ENCODE measurements at regions not wholly inside any gene's neighbourhood (a gene's known extent, or its start where the extent isn't known, plus 50 kb on each side); places are given as distances from the start of the nearest gene placed in this dataset.

DNA sequence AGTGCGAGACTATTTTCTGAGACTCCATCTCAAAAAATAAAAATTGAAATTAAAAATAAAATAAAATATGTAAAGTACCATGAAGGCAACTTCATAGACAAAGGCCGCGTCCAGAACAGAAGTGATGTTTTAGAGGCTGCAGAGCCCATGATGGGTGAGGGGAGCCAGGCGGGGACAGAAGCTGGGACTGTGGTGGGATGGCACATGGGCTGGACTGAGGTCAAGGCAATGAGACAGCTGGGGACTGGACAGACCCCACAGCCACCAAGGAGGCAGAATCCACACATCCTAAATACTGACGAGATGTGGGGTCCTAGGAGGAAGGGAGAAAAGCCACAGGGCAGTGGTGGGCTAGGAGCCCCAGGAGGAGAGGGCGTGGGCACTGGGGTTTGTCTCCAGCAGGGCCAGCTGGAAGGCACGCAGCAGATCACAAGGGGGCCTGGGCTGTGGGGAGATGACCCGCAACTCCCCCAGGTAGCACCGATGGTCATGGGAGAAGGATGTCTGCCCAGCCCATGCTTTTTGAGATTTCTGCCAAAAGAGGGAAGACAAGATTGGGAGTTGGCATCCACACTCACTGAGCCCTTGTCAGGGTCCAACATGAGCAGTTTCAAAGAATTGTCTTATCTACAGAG is 74.3 kb downstream of the KCNF1 start:
- no peak for DNase-seq (ENCODE audit: low spot score)

DNA sequence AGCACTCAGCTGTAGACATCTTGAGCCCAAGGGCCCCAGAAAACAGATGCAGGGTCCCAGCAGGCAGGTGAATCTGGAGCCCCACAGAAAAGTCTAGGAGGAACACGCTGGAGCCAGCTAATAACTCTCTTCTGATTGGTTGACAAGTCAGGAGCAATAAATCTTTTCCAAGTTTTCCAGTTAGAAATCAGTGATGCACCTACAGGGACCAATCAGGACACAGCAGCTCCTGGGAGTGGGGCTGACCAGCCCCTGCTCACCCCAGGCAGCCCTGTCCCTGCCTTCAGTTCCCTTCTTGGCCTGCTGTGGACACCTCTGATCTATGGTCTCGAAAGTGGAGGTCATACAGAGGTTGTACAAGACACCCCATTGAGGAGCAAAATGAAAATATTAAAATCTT is 75.7 kb downstream of the KCNF1 start:
- no peak for DNase-seq (ENCODE audit: low spot score)

DNA sequence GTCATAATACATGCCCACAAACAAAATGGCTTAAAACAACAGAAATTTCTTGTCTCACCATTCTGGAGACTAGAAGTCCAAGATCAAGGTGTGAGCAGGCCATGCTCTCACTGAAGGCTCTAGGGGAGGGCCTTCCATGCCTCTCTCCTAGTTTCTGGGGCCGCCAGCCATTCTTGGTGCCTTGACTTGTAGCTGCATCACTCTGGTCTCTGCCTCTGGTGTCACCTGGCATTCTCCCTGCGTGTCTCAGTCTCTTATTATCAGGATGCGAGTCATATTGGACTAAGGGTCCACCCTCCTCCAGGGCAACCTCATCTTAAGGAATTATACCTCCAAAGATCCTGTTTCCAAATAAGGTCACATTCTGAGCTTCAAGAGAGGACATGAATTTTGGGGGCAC is 76.1 kb downstream of the KCNF1 start:
- peak; percentile 56 for DNase-seq (ENCODE audit: low spot score)

DNA sequence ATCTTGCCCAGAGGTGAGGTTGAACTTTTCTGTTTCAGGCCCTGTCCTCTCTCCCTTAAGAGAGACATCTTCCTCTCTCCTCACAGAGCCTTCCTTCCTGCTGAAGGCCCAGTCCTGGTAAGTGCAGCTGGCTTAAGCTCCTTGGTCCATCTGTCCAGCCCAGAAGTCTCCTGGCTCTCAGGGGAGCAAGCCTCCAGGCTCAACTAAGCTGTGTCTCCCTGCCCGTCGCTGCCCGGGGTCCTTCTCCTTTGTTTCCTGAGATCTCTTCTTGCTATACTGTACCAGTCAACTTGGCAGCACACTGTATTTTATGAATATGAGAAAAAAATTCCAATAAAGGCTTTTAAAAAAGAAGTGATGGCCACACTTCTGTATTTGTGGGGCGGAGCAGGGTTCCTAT is 77.4 kb downstream of the KCNF1 start:
- no peak for DNase-seq (ENCODE audit: low spot score)

DNA sequence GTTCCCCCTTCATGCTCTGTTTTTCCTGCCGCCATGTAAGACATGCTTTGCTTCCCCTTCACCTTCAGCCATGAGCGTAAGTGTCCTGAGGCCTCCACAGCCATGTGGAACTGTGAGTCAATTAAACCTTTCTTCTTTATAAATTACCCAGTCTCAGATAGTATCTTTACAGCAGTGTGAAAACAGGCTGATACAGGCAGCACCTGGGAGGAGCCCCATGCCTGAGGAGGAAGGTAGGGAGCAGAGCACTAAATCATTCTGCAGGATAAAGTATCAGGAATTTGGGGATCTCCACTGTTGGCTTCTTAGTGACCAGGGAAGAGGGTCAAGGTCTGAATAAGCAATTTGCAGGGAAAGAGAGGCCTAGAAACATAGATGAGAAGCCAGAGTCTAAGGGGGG is 78.0 kb downstream of the KCNF1 start:
- no peak for DNase-seq (ENCODE audit: low spot score)

DNA sequence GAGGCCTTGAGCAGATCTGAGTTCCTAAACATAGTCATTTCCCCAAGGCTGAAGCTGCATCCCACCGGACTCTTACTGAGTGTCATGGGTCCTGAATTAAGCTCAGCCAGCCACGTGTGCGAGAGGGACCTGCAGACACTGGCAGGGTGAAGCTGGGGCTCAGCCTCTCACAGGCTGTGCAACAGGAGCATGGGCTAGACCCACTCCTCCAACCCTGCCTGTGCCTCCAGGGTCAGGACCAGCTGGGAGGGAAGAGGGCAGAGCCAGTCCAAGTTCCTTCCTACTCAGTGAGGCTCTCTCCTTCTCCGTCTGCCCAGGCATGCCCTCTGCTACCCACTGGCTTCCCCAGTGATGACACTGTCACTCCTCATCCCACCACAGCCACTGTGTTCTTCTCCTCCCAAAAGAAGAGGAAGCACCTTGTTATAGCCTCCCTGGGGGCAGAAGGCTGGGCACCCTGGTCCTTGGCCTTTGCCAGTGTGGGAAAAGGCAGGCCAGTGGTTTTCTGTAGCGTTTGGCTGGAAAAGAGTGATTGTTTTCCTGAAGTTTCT is 78.9 kb downstream of the KCNF1 start:
- DNase-seq (ENCODE audit: low spot score), result no peak

DNA sequence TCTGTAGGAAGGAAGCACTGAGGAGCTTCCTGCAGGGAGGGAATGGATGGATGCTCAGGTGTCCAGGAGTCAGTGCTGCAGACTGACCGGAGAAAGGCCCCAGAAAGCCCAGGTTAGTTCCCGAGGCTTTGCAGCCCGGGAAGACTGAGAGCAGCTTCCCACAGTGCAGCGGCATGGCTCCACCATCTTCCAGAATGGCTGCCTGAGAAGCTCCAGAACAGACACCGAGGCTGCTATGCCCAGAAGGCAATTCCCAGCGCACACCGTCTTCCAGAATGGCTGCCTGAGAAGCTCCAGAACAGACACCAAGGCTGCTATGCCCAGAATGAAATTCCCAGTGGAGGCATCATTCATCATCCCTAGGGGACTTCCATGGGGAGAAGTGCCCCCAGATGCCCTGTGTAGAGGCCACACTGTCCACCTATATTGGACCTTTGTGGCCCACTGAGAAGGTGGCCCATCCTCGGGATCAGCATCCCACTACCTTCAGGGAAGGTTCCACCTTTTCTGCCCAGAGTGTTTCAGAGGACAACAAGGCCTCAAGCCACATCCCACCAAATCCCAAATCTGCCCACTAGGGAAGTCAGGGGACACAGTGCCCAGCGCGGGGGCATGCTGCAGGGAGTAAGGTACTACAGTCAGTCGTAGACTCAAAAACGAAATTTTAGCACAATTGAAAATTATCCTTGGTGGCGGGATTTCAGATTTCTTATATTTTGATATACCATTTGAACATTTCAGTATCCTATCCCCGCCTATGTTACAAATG is 80.5 kb downstream of the KCNF1 start:
- no peak for DNase-seq (ENCODE audit: low spot score)

DNA sequence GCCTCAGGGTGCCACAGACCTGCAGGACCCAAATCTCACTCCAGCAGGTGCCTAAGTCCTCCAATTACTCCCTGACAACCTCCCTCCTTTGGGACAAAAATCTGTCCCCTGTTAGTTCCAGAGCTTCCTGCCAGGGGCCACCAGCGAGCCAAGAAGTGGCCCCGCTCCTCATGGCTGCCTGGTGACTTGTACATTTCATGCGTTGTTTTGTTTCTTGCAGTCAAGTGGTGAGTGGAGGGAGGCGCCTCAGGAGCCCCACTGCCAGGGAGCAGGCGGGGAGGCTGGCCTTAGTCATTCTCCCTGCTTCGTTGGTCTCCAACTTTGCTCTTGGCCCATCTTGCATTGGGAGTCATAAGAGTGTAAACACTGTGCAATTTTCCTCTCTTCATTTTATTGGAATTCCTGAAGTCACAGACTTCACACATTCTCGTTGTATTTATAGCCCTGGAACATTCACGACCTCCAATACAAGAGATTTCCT is 81.3 kb downstream of the KCNF1 start:
- DNase-seq (ENCODE audit: low spot score), result no peak

DNA sequence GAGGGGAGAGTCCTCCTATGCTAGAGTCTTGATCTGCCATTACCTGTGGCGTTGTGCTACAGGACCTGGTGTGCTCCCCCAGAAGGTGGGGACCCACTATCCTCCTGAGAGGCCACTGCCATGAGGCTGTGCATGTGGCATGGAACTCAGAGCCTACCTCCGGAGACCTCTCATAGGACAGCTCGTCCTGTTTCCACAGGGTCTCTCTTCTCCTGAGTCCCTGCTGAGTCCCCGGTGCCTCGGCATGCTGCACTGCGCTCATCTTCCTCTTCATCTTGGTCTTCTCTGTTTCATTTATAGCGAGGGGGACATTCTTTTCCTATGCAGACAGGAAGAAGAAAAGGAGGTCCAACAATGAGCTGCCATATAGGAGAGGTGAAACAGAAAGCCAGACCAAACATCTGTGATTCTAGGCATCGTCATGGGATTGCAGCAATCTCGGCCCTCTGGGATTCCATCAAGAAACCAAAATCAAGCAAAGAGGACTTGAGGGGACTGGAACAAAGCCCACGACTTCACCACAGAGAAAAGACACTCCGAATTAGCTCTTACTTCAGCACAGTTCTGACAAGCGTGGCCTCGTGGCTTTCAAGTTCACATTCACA is 83.7 kb downstream of the KCNF1 start:
- no peak for DNase-seq (ENCODE audit: low spot score)

DNA sequence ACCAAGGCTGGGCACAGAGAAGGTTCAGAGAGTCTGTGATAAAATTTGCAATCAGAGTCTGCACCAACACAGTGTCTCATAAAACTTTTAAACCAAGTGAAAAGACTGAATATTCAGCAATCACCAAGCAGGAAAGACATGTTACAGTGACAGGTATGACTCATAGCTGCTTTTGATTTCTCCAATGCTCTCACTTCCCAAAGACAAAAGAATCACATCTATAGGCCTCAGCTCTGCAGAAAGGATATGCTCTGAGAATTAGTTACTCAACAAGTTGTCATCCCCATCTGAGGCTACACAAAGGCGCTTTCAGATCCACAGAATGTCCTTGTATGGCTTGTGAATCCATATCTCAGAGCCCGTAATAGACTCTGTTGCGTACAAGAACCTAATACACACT is 92.5 kb downstream of the KCNF1 start:
- DNase-seq (ENCODE audit: low spot score), result peak; percentile 97

DNA sequence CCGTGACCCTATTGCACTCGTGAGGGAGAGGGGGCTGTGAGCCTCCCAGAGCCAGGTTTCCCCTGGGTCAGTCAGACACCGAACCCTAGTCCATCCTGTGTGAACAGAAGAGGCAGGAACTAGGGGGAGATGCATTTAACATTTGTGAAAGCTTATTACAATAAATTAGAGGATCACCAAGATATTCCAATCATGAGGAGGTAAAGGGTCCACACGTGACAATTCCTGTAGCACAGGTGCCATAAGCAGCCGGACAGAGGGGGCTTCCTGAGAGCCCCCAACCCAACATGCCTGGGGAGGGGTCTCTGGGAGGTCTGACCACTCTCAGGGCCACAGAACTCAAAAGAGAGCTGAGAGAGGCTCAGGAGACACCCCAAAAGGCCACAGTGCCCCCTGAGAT is 93.3 kb downstream of the KCNF1 start:
- no peak for DNase-seq (ENCODE audit: low spot score)

DNA sequence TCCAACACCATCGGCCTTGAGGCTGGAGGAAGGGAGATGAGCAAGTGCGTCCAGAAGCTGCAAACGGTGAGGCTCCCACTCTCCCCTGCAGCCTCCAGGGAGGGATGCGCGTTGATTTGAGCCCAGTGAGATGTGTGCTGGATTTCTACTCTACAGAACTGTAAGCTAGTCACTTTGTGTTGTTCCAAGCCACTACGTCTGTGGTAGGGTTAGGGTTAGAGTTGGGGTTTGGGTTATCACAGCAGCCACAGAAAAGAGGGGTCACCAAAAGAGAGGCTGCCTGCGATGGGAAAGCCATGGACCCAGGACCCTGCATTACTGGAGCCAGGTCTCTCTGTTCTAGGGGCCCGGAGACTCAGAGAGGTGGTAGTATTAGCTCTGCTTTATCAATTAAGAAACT is 94.5 kb downstream of the KCNF1 start:
- no peak for DNase-seq (ENCODE audit: low spot score)

DNA sequence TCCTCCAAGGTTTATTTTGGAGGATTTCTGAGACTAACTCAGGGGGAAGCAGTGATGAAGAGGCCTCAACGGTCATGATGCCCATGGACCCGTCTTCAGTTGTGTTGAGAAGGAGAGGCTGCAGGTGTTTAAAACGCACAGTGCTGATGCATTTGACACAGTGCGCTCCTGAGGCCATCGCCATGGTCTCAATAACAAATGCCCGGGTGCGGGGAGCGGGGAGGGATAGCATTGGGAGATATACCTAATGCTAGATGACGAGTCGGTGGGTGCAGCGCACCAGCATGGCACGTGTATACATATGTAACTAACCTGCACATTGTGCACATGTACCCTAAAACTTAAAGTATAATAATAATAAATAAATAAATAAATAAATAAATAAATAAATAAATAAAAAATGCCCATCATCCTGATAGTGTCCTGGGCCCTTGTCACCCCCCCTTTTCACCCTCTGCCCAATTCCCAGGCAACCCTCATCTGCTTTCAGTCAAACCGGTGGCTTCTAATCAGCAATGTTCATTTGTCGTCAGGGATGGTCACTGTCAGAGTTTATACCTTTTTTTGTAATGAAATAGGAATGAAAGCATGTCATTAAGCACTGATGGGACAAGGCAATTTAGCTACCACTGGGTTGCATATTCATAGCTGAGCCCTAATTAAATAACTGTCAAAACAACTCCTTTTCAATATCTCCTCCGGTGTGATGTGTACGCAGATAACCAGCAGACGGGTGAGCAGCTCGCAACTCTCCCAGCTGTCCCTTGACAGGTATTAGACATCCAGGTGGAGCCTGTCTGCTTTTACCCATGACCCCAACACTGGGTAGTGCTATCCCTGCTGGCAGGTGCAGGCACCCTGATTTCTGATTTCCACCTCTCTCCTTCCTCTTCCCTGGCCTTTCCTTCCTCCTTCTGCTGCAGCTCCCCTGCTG is 95.9 kb downstream of the KCNF1 start:
- DNase-seq (ENCODE audit: low spot score), result no peak

DNA sequence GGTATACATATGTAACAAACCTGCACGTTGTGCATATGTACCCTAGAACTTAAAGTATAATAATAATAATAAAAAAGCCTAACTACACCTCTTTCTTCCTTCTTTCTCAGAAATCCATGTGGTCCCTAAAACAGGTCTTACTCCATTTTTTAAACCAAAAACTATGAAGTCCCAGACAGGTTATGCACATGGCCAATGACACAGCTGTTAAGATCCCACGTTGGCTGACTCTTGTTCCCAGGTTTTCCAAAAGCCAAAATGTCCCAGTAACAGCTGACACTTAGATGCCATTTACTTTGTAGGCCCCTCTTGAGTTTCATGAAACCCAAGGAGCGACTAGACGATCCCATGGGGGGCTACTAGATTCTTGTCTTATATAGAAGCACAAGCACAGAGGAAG is 97.0 kb downstream of the KCNF1 start:
- no peak for DNase-seq (ENCODE audit: low spot score)

DNA sequence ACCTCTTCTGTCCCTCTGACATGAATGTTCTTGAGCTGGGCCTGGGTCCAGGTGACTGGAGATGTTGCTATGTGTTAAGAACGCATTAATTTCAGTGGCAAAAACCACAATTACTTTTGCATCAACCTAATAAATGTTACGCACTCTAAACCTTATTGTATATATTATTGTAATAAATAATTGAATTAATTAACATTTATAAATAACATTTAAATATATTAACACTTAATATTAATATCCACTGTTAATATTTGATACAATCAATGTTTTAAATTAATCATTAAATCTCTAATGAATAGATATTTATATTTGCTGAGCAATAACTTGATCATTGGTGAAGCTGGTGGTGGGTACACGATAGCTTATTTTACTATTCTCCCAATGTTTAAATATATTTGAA is 97.4 kb downstream of the KCNF1 start:
- no peak for DNase-seq (ENCODE audit: low spot score)

DNA sequence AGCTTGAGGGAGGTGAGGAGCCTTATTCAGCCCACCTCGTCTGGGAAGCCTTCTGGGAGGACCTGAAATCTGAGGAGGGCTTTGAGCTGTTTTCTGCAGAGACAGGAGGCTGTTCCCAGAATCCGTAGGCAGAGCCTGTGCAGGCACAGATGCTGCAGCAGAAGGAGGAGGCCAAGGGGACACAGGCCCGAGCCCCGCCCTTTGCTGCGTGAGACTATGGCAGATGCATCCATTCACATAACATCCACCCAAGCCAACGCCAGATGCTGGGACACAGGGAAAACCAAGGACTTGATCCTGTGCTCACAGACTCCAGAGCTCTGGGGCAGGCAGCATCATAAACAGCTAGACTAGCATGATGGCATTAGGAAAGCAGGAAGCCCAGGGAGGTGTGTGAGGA is 98.2 kb downstream of the KCNF1 start:
- DNase-seq (ENCODE audit: low spot score), result no peak

DNA sequence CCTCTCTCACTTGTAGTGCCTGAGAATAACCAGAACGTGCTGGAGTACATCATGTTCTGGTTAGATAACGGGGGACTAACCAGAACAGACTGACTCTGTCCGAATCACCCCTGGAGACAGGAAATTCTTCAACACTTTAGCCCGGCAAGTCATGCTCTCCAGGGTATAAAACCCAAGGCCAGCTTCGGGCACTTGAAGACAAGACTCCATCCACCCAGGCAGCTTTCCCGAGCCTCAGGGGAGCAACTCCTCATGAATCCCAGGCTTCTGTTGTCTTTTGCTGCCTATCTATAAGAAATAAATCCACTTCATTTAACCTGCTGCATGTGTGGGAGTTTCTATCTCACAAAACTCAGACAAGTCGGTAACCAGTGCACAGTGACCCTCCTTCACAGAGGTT is 99.6 kb downstream of the KCNF1 start:
- no peak for DNase-seq (ENCODE audit: low spot score)

DNA sequence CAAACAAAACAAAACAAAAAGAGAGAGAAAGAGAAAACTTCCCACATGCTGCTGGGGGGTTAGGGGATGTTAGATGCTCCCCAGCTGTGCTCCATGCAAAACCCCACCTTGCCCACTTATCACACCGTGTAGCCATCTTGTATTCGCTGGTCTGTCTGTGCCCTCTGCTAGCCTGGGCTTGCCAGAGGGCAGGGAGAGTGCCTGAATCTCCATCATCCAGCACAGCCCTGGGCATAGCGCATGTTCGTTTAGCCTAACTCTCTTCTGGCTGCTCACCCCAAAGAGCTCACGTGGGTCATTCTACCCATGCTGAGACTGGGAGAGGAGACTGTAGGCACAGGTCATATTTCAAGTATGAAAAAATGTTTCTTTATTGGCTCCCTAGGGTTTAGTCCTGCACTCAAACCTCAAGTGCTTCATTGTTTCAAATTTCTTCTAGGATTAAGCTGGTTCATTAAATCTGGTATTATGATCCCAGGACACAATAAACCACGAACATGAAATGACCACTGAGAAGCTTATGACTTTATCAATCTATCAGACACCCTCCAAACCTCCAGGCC is 100.5 kb downstream of the KCNF1 start:
- no peak for DNase-seq (ENCODE audit: low spot score)

DNA sequence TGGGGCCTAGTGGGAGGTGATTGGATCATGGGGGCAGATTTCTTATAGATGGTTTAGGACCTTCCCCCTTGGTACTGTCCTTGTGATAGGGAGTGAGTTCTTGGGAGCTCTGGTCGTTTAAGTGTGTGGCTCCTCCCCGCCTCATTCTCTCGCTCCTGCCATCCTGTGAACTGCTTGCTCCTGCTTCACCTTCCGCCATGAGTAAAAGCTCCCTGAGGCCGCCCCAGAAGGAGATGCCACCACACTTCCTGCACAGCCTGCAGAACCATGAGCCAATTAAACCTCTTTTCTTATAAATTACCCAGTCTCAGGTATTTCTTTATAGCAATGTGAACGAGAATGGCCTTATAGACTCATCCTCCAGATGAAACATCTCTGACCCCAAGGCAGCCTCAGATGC is 101.5 kb downstream of the KCNF1 start:
- DNase-seq (ENCODE audit: low spot score), result no peak

DNA sequence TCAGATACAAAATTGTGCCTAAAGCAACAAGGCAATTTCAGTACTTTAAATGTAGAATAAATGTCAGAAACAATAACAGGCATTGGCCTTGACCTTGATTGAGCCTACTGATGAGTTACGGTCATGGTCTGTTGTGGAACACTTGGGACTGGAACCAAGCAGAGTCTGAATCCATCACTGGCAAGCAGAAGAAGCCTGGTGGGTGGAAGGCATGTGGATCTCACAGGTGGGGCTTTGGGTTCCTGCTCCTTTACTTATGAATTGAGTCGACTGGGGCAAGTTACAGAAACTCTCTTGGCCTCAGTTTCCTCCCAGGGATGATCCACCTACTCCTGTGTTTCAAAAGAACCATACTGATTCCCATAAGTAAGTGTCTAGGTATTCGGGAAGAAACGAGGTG is 102.3 kb downstream of the KCNF1 start:
- DNase-seq (ENCODE audit: low spot score), result no peak

DNA sequence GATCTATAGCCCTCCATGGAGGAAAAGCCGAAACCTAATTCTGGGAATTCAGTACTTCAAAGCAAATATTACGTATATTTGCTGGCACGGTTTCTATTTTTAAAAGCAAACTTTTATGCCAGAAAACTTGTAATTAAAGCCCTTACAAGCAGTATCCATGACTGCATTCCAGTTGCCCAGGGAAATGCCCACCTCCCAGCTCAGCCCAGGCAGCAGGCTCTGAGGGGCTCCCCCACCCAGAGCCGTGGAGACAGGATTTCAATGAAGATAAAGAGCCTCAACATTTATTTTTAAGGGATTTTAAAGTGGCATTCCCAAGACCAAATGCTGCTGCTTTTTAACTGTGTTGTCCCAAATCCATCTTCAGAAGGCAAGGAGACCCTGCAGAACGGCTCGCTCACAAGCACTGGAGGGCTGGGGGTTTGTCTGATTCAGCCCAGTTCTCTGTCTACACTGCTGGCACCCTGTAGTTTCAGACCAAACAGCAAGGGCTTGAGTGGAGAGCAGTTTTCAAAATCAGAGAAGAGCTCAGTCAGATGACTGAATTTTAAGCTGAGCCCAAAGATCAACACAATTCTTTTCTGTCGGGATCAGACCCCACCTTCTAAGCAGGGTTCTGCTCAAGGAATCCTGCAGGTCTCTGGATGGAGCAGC is 105.1 kb downstream of the KCNF1 start:
- no peak for DNase-seq (ENCODE audit: low spot score)

All from kidney capillary endothelial cell (primary cell).